ENCODE measurements at regions not wholly inside any gene's neighbourhood (a gene's known extent, or its start where the extent isn't known, plus 50 kb on each side); places are given as distances from the start of the nearest gene placed in this dataset.
"Not testable (repeated sequence)": the region's sequence is repeated elsewhere in the genome, so short reads cannot be mapped to it uniquely, and the experiment has no call there.

DNA sequence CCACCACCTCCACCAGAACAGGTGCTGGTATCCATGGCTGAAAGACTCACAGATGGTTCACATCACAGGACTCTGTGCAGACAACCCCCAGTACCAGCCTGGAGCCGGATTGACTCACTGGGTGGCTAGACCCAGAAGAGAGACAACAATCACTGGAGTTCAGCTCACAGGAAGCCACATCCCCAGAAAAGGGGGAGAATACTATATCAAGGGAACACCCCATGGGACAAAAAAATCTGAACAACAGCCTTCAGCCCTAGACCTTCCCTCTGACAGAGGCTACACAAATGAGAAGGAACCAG is 59.4 kb upstream of the MED14 start:
- TF ChIP-seq, protein P1, sequence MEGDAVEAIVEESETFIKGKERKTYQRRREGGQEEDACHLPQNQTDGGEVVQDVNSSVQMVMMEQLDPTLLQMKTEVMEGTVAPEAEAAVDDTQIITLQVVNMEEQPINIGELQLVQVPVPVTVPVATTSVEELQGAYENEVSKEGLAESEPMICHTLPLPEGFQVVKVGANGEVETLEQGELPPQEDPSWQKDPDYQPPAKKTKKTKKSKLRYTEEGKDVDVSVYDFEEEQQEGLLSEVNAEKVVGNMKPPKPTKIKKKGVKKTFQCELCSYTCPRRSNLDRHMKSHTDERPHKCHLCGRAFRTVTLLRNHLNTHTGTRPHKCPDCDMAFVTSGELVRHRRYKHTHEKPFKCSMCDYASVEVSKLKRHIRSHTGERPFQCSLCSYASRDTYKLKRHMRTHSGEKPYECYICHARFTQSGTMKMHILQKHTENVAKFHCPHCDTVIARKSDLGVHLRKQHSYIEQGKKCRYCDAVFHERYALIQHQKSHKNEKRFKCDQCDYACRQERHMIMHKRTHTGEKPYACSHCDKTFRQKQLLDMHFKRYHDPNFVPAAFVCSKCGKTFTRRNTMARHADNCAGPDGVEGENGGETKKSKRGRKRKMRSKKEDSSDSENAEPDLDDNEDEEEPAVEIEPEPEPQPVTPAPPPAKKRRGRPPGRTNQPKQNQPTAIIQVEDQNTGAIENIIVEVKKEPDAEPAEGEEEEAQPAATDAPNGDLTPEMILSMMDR (IDR thresholded peaks at IDR 0.05 in 4 of 5, conservative IDR thresholded peaks at IDR 0.05 in 1 of 5), result not testable (repeated sequence)
- not testable (repeated sequence) for TF ChIP-seq POLR2A (IDR thresholded peaks at IDR 0.05)

All from gastrocnemius medialis (tissue), 4 donors.